GM12872 (cell line): ENCODE measurements at regions not wholly inside any gene's neighbourhood (a gene's known extent, or its start where the extent isn't known, plus 50 kb on each side); places are given as distances from the start of the nearest gene placed in this dataset.

Experiments used
- CTCF ChIP-seq: IDR thresholded peaks from 3 replicates; pipeline ENCODE4 v1.5.1; 2011; ENCODE audit warnings: low read depth, mild to moderate bottlenecking, low read length, moderate library complexity; ENCODE audit not compliant: insufficient read depth

- no peak for TF ChIP-seq CTCF
Measured at GRCh38 chr13:72104656-72105180, 237.7 kb upstream of the DACH1 start.

GRCh38 chr13:72101768-72102400, 234.9 kb upstream of the DACH1 start:
- TF ChIP-seq CTCF: no peak

GRCh38 chr13:72100339-72100738, 233.3 kb upstream of the DACH1 start:
- no peak for TF ChIP-seq CTCF

- TF ChIP-seq CTCF: no peak
Measured at GRCh38 chr13:72097568-72097967, 230.6 kb upstream of the DACH1 start.

- TF ChIP-seq CTCF: no peak
Measured at GRCh38 chr13:72093262-72093661, 226.3 kb upstream of the DACH1 start.

GRCh38 chr13:72074663-72075062, 207.7 kb upstream of the DACH1 start:
- TF ChIP-seq CTCF: no peak

GRCh38 chr13:72072261-72072660, 205.3 kb upstream of the DACH1 start:
- no peak for TF ChIP-seq CTCF
